T-helper 2 cell treated with Interferon-gamma antibody and Interleukin-4, amounts not matched to agents 5 μg/mL and 100 μg/mL, for 36 hours (primary cell): ENCODE measurements at regions not wholly inside any gene's neighbourhood (a gene's known extent, or its start where the extent isn't known, plus 50 kb on each side); places are given as distances from the start of the nearest gene placed in this dataset.
"Not testable (repeated sequence)": the region's sequence is repeated elsewhere in the genome, so short reads cannot be mapped to it uniquely, and the experiment has no call there.

Experiments
- DNase-seq: peaks from one replicate; pipeline ENCODE4 v3.0.0; 2021; ENCODE audit warnings: low spot score
- H3K27ac Mint-ChIP-seq: one replicate; pipeline ENCODE4 v1.8.0; 2021; ENCODE audit warnings: mild to moderate bottlenecking, mixed read lengths
- H3K27me3 Mint-ChIP-seq: one replicate; pipeline ENCODE4 v1.8.0; 2021; ENCODE audit warnings: low read depth, mixed read lengths
- H3K36me3 Mint-ChIP-seq: one replicate; pipeline ENCODE4 v1.8.0; 2021; ENCODE audit warnings: low read depth, mixed read lengths
- H3K4me1 Mint-ChIP-seq: one replicate; pipeline ENCODE4 v1.8.0; 2021; ENCODE audit warnings: low read depth, mixed read lengths
- H3K4me3 Mint-ChIP-seq: one replicate; pipeline ENCODE4 v1.8.0; 2022; ENCODE audit warnings: mild to moderate bottlenecking, moderate library complexity, mixed read lengths
- H3K9me3 Mint-ChIP-seq: one replicate; pipeline ENCODE4 v1.8.0; 2021; ENCODE audit warnings: mixed read lengths

DNA sequence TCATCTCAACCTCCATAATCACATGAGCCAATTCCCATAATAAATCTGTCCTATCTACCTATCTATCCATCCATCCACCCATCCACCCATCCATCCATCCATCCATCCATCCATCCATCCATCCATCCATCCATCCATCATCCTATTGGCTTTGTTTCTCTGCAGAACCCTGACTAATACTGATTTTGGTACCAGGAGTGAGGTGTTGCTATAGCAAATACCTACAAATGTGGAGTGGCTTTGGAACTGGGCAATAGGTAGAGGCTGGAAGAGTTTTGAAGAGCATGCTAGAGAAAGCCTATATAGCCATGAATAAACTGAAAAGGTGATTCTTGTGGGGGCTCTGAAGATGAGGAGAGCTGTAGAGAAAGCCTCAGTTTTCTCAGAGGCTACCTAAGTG is 88.7 kb upstream of the ANKRD28 start:
- no peak overlapping the region for H3K4me3 Mint-ChIP-seq
- no peak overlapping the region for H3K27ac Mint-ChIP-seq
- H3K4me1 Mint-ChIP-seq: no peaks in the 10 kb centered on the region
- H3K9me3 Mint-ChIP-seq: peaks cover 12% of the 10 kb centered on the region
- H3K36me3 Mint-ChIP-seq: no peaks in the 10 kb centered on the region
- DNase-seq: no peak
- H3K27me3 Mint-ChIP-seq: no peaks in the 10 kb centered on the region

DNA sequence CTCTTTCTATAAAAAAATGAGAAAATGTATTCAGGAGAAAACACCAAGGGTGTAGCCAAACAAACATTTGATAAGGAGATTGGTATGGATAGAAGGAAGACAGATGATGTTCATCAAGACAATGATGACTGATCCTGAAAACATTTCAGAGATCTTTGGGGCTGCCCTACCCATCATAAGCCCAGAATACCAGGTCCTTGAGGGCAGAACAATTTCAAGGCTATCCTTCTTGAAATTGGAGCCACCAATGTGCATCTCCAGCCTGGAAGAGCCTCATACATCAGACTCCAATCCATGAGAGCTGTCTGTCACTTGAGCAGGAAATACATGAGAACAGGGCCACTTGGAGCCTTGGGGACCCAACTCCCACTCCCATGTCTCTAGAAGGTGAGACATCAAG is 89.5 kb upstream of the ANKRD28 start:
- peaks cover 12% of the 10 kb centered on the region for H3K9me3 Mint-ChIP-seq
- H3K27me3 Mint-ChIP-seq: no peaks in the 10 kb centered on the region
- no peak overlapping the region for H3K4me3 Mint-ChIP-seq
- no peaks in the 10 kb centered on the region for H3K36me3 Mint-ChIP-seq
- no peak for DNase-seq
- no peaks in the 10 kb centered on the region for H3K4me1 Mint-ChIP-seq
- no peak overlapping the region for H3K27ac Mint-ChIP-seq

DNA sequence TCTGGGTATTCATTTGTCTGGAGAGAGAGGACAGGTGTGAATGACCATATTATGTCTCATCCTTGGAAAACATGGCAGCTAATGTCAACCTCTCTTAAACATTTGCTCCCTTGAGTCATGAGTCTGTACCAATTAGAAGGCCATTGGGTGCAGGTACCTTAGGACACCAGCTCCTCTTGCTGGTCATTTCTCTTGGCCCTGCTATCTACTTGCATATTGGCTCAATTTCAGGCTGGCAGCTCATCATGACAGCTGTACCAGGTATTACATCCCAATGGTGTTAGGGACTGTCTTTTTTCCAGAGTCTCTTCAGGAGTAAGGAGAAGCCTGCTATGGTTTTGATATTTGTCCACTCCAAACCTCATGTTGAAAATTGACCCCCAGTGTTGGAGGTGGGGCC is 92.2 kb upstream of the ANKRD28 start:
- H3K9me3 Mint-ChIP-seq: peaks cover 12% of the 10 kb centered on the region
- H3K4me3 Mint-ChIP-seq: no peak overlapping the region
- DNase-seq: no peak
- H3K36me3 Mint-ChIP-seq: no peaks in the 10 kb centered on the region
- H3K4me1 Mint-ChIP-seq: no peaks in the 10 kb centered on the region
- no peak overlapping the region for H3K27ac Mint-ChIP-seq
- no peaks in the 10 kb centered on the region for H3K27me3 Mint-ChIP-seq

GRCh38 chr3:15892311-15893227 is 94.8 kb upstream of the ANKRD28 start:
- Mint-ChIP-seq H3K4me3 (no peak overlapping the region), H3K27ac (no peak overlapping the region), H3K36me3 (no peaks in the 10 kb centered on the region), H3K27me3 (no peaks in the 10 kb centered on the region), H3K4me1 (no peaks in the 10 kb centered on the region), H3K9me3 (peaks cover 6% of the 10 kb centered on the region)
- no peak for DNase-seq

- DNase-seq: no peak
- H3K4me1 Mint-ChIP-seq: no peaks in the 10 kb centered on the region
- no peaks in the 10 kb centered on the region for H3K36me3 Mint-ChIP-seq
- peaks cover 6% of the 10 kb centered on the region for H3K9me3 Mint-ChIP-seq
- no peak overlapping the region for H3K27ac Mint-ChIP-seq
- no peak overlapping the region for H3K4me3 Mint-ChIP-seq
- H3K27me3 Mint-ChIP-seq: no peaks in the 10 kb centered on the region
Observed at GRCh38 chr3:15894382-15894781, 96.6 kb upstream of the ANKRD28 start.

DNA sequence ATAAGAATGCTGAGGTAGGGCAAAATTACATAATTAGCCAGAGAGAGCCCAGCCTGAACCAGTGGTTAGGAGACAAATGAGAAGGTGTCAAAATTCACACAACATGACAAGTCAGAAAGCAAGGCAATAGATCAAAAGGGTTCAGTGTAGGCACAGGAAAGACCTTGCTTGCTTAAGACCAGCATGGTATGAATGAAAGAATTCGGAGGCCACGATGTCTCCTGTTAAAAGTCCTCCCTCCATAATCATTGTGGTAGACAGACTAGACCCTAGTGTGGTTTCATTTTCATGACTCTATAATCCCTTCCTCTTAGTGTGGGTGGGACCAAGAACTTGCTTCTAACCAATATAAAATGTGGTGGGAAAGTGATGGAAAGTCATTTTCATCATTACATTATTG is 98.7 kb upstream of the ANKRD28 start:
- no peaks in the 10 kb centered on the region for H3K4me1 Mint-ChIP-seq
- H3K27me3 Mint-ChIP-seq: no peaks in the 10 kb centered on the region
- no peak overlapping the region for H3K27ac Mint-ChIP-seq
- no peaks in the 10 kb centered on the region for H3K36me3 Mint-ChIP-seq
- no peak for DNase-seq
- no peak overlapping the region for H3K4me3 Mint-ChIP-seq
- H3K9me3 Mint-ChIP-seq: peaks cover 6% of the 10 kb centered on the region

DNA sequence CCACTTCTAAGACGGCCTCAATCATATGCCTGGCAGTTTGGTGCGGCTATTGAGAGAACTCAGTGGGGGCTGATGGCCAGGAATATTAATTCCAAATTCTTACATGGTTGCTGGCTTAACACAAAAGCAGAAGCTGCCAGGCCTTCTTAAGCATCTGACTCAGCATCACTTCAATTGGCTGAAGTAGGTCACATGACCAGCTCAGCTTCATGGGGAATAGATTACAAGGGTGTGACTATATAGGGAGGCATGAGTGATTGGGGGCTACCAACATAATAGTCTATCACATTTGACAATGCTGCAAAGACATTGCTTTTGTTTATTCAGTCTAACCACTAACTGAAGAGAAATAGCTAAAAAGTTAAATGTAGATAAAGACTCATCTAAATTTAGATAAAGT is 101.6 kb upstream of the ANKRD28 start:
- no peak overlapping the region for H3K4me3 Mint-ChIP-seq
- H3K36me3 Mint-ChIP-seq: no peaks in the 10 kb centered on the region
- H3K27ac Mint-ChIP-seq: no peak overlapping the region
- H3K9me3 Mint-ChIP-seq: peaks cover 6% of the 10 kb centered on the region
- H3K27me3 Mint-ChIP-seq: no peaks in the 10 kb centered on the region
- DNase-seq: no peak
- H3K4me1 Mint-ChIP-seq: no peaks in the 10 kb centered on the region

- H3K4me1 Mint-ChIP-seq: no peaks in the 10 kb centered on the region
- H3K36me3 Mint-ChIP-seq: no peaks in the 10 kb centered on the region
- no peak overlapping the region for H3K4me3 Mint-ChIP-seq
- no peak for DNase-seq
- H3K9me3 Mint-ChIP-seq: no peaks in the 10 kb centered on the region
- no peaks in the 10 kb centered on the region for H3K27me3 Mint-ChIP-seq
- H3K27ac Mint-ChIP-seq: no peak overlapping the region
Observed at GRCh38 chr3:15903164-15903563, 105.4 kb upstream of the ANKRD28 start.

GRCh38 chr3:15903759-15904720 is 106.3 kb upstream of the ANKRD28 start:
- Mint-ChIP-seq H3K36me3 (no peaks in the 10 kb centered on the region), H3K4me3 (no peak overlapping the region), H3K4me1 (no peaks in the 10 kb centered on the region), H3K27me3 (no peaks in the 10 kb centered on the region), H3K9me3 (no peaks in the 10 kb centered on the region), H3K27ac (no peak overlapping the region)
- DNase-seq: no peak

- no peaks in the 10 kb centered on the region for H3K36me3 Mint-ChIP-seq
- H3K9me3 Mint-ChIP-seq: no peaks in the 10 kb centered on the region
- H3K4me1 Mint-ChIP-seq: no peaks in the 10 kb centered on the region
- H3K4me3 Mint-ChIP-seq: no peak overlapping the region
- no peak overlapping the region for H3K27ac Mint-ChIP-seq
- H3K27me3 Mint-ChIP-seq: no peaks in the 10 kb centered on the region
- no peak for DNase-seq
Observed at GRCh38 chr3:15905041-15905440, 107.3 kb upstream of the ANKRD28 start.

DNA sequence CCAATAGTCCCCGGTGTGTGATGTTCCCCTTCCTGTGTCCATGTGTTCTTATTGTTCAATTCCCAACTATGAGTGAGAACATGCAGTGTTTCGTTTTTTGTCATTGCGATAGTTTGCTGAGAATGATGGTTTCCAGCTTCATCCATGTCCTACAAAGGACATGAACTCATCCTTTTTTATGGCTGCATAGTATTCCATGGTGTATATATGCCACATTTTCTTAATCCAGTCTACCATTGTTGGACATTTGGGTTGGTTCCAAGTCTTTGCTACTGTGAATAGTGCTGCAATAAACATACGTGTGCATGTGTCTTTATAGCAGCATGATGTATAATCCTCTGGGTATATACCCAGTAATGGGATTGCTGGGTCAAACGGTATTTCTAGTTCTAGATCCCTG is 109.6 kb upstream of the ANKRD28 start:
- not testable (repeated sequence) for H3K27ac Mint-ChIP-seq, H3K4me1 Mint-ChIP-seq, DNase-seq, H3K4me3 Mint-ChIP-seq, H3K9me3 Mint-ChIP-seq, H3K36me3 Mint-ChIP-seq, H3K27me3 Mint-ChIP-seq

DNA sequence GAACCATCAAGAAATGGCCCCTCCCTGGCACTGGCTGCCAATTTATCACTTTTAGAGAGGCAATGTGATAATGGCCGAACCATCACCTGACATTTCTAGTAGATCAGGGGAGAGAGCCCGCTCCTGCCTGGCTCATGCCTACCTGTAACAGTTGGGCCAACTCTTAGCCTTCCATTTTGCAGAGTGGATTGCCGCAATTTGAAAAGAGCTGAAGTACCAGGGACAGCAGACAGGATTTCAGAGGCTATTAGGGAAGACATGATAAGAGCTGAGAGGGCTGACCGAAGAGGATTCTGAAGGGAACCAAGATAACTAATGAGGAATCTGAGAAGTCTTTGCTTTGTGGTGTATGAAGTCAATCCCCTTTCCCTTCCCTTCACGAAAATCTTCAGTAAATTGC is 121.2 kb upstream of the ANKRD28 start:
- H3K27me3 Mint-ChIP-seq: peaks cover 2% of the 10 kb centered on the region
- H3K4me1 Mint-ChIP-seq: no peaks in the 10 kb centered on the region
- no peak overlapping the region for H3K4me3 Mint-ChIP-seq
- H3K9me3 Mint-ChIP-seq: no peaks in the 10 kb centered on the region
- H3K27ac Mint-ChIP-seq: no peak overlapping the region
- no peak for DNase-seq
- H3K36me3 Mint-ChIP-seq: no peaks in the 10 kb centered on the region

- DNase-seq: no peak
- H3K9me3 Mint-ChIP-seq: no peaks in the 10 kb centered on the region
- H3K4me3 Mint-ChIP-seq: no peak overlapping the region
- peaks cover 2% of the 10 kb centered on the region for H3K27me3 Mint-ChIP-seq
- H3K36me3 Mint-ChIP-seq: no peaks in the 10 kb centered on the region
- H3K27ac Mint-ChIP-seq: no peak overlapping the region
- no peaks in the 10 kb centered on the region for H3K4me1 Mint-ChIP-seq
Observed at GRCh38 chr3:15919971-15920370, 122.2 kb upstream of the ANKRD28 start.
